MM.1S (cell line): ENCODE measurements at regions not wholly inside any gene's neighbourhood (a gene's known extent, or its start where the extent isn't known, plus 50 kb on each side); places are given as distances from the start of the nearest gene placed in this dataset.

Experiments used
- CTCF ChIP-seq: fragments of 300-600 bp; sonication (generic); IDR thresholded peaks from 2 replicates; pipeline ENCODE4 v1.5.1; 2016; ENCODE audit warnings: antibody characterized with exemption, low read length, mixed read lengths
- EZH2 ChIP-seq: fragments of 300-600 bp; sonication (generic); optimal IDR thresholded peaks from 2 replicates; pipeline ENCODE3; 2017; ENCODE audit warnings: low read depth, mild to moderate bottlenecking, antibody characterized with exemption, low read length, mixed read lengths

- TF ChIP-seq CTCF (no peak), EZH2 (no peak)
Observed at GRCh38 chr10:53325066-53325465, 552.5 kb upstream of the MBL2 start.
